Midbrain (tissue), 1 donor: ENCODE measurements at regions not wholly inside any gene's neighbourhood (a gene's known extent, or its start where the extent isn't known, plus 50 kb on each side); places are given as distances from the start of the nearest gene placed in this dataset.

Source experiments
- DNase-seq: peaks from one replicate; lab custom pipeline; 2025; lab: John Stamatoyannopoulos, UW

DNA sequence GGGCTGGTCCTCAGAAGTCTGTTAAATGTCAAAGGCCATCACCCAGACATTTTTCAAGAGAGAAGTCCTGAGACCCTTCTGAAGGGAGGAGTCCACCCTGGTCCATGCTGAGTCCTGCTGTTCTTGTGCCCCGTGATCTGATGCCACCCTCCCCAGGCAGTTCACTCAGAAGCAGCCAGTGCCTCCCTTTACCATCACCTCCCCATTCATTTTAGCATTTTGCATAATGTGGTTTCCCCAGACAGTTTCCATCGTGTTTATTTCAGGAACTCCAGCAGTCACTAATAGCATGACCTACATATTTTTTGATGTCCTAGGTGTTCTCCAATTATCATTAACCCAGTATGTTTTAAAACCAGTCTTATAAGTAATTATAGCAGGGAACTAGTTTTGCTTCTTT, 353.0 kb upstream of the CDH5 start:
- no peak for DNase-seq

DNA sequence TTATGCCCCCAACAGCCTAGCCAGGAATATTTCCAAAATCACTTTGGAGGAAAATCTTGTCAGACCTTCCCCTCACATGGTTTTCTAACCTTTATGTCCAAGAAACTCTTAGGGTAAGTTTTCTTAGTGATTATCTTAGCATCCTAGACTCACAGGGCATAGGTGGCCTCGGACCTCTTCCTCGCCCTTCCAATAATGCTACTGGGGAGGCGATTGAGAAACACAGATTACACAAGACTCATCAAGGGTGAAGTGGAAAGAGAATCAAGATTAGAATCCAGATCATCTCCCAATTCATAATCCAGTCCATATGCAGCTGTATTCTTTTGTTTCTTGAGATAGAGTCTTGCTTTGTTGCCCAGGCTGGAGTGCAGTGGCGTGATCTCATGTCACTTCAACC, 358.4 kb upstream of the CDH5 start:
- no peak for DNase-seq

DNA sequence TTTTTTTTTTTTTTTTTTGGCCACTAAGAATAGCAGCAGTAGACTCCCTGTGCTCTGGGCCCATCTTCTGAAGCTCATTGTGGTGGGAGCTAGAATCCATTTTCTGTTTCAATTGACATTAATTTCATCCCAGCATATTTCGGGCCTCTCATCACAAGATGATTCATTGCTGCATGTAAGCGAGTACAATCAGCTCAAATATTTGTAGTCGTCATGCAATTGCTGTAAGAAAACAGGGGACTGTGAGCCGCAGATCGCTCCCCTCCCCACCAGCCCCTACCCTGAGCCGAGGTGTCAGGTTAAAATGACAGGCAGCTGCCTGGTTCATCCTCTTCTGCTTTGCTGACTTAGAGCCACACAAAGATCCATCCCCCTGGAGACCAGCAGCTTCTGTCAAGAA, 358.8 kb upstream of the CDH5 start:
- DNase-seq: no peak

DNA sequence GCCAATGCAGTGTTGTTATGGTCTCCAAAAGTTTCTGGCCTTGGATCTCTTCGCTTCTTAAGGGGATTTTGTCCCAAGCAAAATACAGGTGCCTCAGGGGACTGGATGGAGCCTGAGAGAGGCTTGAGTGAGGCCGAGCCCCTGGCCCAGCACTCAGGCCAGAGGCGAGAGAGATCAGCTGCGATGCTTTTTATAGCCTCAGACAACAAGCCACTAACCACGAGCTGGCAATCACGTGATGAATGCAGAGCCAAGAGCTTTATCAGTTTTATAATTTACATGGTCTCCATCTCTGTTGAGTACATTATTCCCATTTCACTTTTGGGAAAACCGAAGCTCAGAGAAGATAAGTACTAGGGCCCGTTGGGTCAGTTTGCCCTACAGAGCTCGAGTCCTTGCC, 360.0 kb upstream of the CDH5 start:
- no peak for DNase-seq

DNA sequence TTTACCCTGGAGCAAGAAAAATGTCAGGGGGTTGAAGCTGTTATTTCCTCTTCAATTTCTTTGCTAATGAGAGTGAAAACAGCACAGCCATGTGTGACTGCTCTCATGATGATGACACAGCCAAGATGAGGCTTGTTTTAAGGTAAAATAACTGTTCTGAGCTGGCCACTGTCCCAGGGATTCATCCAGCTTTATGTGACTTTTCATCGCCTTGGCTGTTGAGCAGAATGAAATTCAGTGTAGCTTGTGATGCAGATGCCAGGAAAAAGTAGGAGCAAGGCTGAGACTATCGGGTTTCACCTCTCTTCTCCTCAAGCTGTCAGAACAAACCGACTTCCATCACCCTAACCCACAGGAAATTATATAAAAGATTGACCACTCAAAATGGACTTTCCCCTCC, 361.8 kb upstream of the CDH5 start:
- no peak for DNase-seq

DNA sequence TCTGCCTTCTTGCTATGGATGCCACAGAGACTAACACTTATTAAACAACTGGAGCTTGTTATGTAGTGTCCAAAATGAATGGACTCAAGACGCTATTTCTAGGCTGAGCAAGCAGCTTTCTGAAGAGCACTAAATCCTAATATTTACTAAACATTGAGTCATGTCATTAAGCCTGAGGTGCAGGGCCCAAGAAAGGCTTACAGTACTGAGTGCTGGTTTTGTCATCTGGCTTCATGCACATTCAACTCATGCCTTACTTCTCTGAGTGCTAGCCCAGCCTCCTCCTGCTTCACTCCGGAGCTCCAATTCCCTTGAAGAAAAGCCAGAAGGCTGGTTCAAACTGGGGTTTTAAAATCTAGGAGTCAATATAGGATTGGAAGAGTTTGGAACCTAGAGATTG, 363.3 kb upstream of the CDH5 start:
- no peak for DNase-seq

DNA sequence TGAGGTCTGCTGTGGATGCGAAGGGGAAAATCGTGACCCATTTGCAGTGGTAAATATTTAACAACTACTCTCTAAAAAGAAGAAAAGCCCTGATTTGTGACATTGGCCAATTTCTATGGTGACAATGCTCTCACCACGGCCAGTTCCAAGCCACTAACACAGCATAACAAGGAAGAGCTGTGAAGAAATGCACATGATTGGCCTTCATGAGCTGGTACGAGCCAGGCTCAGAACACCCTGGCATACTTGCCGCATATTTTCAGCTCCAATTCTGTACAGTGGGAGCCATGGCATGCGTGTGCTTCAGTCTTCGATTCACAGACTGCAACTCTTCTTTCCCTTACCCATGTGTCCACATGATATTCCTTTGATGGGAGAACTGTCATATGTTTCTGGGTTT, 363.9 kb upstream of the CDH5 start:
- DNase-seq: no peak

DNA sequence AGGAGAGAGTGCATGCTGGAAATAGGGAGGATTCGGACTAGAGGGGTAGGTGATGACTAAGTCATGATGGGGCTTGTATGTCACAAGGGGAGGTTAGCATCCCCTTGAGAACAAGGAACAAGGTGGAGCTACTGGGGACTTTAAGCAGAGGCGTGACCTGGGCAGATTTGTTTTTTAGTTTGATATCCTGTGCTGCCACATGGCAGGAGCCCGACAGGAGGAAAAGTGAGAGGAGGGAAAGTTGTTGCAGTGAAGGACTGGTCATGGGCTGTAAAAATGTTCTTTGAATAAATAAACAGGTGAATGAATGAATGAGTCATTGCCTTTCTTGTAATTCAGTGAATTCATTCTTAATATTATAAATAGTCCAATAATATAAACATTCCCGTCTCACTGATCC, 365.1 kb upstream of the CDH5 start:
- DNase-seq: no peak

DNA sequence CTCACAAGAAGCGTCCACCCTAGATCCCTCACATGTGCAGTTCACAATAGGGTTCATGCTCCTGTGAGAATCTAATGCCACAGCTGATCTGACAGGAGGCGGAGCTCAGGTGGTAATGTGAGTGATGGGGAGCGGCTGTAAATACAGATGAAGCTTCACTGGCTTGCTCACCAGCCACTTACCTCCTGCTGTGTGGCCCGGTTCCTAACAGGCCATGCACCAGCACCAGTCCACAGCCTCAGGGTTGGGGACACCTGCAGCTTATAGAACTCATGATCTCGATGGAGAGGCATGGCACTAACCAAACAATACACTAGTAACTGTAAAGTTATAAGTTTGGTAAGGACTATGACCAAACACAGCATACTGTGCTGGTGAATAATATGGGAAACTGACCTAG, 368.0 kb upstream of the CDH5 start:
- no peak for DNase-seq

DNA sequence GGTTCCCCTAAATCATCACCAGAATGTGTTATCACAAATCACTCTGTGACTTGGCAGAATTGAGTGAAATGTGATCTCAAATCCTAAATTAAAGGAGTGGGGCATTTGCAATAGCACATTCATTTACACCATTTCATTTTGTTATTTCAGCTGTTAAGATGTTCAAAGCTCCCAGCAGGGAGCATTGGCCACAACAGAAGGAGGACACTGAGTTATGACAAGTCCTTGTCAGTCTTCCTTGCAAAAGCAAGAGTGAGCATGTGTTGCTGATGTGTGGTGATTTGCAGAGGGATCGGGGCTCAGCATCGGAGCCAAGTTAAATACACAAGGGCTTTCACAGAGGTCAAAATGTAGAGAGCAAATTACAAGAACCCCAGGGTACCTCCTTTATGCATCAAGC, 372.2 kb upstream of the CDH5 start:
- no peak for DNase-seq

DNA sequence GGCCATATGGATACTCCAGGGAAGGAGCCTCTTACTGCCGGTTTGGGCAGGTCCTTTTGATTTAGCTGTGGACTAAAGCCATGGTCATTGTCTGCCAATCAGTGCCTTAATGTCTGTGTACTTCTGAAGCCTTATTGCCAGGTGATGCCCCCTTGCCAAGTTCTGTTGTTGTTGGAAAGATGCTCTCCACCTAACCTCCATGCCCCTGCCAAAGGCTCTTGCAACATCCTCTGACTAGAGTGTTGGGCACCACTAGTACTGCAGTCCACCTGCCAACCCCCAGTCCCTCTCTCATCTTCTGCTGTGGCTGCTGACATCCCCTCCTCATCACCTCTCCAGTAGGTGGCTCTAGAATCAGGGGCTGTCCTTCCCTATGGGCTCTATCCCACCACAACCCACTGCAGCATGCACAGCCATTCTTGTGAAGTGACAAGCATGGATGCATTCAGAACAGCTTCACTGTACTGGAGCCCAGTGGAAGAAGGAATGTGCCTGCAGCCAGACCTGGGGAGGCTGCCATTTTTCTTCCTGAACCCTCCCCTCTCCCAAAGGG, 375.3 kb upstream of the CDH5 start:
- no peak for DNase-seq

DNA sequence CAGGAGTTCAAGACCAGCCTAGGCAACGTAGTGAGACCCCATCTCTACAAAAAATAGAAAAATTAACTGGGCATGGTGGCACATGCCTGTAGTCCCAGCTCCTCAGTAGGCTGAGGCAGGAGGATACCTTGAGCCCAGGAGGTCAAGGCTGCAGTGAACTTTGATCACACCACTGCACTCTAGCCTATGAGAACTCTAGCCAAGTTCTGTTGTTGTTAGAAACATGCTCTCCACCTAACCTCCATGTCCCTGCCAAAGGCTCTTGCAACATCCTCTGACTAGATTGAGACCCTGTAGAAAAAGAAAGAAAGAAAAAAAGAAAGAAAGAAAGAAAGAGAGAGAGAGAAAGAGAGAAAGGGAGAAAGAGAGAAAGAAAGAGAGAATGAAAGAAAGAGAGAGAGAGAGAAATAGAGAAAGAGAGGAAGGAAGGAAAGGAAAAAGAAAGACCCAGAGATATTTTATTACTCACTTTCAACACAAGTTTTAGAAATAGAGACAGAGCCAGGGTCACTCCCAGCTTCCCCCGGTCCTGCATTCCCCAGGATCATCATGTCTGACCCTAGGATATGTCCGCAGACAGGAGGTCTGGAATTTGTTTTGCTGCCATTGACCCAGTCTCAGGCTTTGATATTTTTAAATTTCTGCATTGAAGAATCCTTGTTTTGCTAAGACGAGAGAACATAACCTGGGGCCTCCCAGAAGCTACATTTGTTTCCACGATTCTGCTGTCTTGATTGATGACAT, 376.5 kb upstream of the CDH5 start:
- DNase-seq: no peak

DNA sequence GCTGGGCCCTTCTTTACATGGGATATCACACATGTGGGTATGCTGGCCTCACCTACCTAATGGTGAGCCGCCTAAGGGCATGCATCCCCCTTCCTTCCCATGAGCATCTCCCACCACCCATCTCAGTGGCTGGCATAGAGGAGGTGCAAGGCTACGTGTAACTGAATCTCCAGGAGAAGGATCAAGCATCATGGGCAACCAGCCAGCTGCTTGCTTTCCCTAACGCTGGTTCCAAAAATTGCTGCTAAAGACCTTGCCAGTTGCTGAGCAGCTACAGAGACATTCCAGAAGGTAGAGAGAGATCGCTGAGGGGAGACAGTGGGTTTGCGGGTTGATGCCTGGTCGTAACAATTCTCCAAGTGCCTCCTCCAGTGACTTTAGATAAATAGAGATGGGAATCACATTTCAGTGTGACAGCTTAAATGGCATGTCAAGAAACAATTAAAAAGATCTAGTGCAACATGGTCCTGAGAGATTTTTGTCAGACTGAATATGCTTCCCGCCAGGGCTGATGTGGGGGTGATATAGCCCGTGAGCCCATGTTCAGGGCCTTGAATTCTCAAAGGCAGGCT, 378.4 kb upstream of the CDH5 start:
- no peak for DNase-seq

DNA sequence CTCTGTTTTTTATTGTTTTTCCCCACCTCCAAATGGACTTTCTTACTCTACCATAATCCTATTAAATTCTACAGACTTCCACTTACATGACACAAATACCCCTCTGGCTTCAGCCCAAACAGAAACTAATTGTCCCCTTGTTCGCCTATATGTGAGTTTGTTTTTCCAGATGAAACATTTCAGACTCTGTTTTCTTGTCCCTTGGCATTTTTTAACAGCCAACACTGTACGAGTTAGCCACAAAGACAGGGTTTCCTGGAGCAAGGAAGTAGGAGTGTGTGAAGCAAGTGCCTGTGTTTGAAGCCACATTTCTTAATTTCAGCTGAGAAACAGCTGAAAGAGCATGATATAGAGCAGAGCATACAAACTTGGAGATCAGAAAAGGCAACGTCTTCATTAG, 382.2 kb upstream of the CDH5 start:
- DNase-seq: no peak

DNA sequence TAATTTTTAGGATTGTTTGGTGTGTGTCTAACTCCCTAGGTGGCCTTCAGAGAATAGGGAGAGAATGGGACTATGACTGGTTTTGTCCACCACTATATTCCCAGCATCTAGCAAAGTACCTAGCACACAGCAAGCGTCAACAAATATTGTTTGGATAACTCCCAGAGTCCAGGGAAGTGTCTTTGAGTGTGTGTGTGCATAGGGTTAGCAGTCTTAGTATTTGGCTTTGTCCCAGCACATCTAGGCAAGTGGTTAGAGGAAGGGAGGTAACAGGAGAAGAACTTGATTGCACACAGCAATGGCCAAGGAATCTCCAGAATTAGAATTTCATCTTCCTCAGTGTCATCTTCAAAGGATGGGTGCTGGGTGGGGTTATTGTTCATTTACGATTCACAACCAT, 385.4 kb upstream of the CDH5 start:
- no peak for DNase-seq

DNA sequence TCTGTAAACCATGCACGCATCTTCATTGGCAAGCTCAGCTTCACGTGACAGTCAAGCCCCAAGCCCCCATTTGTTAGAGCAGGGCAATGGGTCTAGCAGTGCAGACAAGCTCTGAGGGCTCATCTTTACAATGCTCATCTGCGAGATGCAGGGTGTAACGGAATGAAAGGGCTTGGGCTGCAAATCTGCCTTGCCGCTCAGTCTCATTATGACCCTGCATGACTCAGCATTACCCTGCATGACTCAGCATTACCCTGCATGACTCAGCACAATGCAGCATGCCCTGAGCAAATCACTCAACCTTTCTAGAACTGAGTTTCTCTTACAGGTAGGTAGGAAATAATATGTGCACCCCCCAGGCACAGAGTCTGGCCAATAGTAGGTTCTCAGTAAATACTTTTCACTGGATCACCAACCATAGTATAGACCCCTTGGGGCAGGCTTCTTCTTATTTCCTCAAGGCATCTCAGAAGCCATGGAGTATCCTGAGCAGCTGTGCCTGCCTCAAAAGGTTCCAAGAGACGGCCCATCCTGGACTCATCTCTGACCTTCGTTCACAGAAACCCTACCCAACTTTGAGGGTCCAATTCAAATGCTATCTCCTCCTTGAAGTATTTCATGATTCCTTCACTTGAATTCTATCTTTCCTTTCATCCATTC, 391.3 kb upstream of the CDH5 start:
- no peak for DNase-seq

DNA sequence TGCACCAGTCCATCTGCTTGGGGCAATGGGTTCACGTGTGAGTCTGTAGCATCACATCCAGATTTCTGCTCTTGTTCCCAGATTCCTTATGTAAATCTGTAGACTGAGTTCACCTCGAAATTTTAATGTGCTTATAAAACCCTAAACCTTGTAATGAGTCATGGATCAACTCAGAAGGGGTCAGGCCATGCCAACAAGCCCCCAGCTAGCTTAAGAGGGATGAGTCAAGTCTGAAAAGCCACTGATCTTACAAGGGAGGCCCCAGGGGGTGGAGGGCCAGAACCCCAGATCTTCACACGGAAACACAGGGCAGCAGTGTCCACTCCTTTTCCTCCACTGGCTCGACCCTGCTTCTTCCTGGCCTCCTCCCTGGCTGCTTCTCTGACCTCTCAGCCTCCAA, 399.1 kb upstream of the CDH5 start:
- no peak for DNase-seq

DNA sequence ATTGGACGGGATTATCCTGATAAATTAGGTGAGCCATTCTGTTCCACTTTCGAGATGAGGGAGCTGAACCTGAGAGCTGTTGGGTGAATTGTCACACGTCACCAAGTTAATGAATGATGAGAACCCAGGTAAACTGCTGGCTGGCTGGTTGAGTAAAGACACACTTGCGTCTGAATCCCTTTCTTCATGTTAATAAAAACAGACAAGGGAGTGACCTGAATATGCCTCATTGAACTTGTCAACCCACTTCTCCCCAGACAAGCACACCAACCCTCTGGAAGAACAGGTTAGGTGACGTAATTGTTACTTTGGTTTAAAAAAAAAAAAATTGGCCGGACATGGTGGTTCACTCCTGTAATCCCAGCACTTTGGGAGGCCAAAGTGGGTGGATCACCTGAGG, 400.9 kb upstream of the CDH5 start:
- DNase-seq: no peak

DNA sequence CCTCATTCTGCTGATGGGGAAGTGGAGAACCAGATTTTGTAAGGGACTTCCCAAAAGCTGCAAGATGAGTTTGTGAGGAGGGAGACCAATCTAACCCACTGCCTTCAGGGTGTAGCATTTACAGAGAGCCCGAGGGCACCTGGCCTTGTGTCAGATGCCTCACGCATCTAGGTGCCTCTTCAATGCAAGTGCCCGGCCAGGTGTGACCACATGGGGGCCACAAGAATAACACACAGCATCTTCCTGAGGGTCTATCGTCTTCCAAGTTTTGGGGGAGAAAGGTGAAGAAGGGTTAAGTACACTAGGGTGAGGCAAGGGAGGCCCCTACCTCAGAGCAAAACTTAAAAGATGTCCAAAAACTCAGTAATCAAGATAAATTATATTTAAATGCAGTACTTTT, 401.7 kb upstream of the CDH5 start:
- DNase-seq: no peak

DNA sequence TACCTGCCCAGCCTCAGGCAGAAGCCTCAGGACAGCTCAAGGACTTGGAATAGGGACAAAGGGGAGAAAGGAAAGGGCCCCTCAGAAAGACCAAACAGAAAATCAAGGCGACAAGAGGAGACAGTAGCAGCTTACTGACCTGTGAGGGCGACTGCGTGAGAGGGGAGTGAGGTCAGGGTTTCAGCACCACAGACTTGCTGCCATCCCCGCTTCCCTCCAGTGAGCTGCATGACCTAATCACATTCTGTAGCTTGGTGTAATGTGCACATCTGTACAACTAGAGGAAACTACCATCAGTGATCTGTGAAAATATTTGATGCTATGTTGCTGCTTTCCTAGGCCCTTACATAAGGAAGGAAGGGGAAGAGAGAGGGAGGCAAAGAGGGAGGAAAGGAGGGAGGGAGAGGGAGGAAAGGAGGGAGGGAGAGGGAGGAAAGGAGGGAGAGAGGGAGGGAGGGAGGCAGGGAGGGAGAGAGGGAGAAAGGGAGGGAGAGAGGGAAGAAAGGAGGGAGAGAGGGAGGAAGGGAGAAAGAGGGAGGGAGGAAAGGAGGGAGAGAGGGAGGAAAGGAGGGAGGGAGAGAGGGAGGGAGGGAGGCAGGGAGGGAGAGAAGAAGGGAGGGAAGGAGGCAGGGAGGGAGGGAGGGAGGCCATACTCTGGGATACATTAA, 404.9 kb upstream of the CDH5 start:
- no peak for DNase-seq

DNA sequence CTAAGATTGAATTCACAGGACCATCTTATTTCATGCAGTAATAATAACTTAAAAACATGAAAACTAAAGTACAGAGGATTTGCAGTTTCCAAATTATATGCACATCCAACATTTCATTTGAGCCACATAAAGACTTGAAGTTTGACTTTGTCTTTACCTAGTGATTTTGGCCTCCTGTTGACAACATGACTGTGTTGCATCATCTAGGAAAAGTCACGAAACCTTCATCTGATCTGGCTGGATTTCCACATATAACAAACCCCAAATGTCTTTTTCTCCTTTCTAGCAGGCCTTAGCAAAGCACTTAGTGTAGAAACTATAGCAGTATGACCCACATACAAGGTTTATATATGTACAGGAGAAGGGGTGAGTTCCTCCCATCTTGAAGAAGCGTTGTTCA, 406.5 kb upstream of the CDH5 start:
- DNase-seq: no peak

DNA sequence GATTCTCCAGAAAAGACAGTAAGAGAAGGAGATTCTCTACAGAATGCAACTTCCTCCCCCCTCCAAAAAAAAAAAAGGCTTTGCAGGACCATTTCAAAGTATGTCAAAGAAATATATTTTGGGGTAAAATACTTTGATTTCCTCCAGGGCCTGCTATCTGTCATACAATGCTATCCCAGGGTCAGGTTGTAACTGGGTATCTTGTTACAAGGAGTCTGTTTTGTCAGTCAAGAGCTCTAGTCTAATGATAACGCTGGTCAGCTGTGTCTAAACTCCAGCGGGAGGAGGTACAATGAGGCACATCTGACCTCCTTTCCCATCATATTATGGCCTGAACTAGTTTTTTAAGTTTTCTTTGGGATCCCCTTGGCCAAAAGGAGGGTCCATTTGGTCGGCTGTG, 408.4 kb upstream of the CDH5 start:
- DNase-seq: no peak

DNA sequence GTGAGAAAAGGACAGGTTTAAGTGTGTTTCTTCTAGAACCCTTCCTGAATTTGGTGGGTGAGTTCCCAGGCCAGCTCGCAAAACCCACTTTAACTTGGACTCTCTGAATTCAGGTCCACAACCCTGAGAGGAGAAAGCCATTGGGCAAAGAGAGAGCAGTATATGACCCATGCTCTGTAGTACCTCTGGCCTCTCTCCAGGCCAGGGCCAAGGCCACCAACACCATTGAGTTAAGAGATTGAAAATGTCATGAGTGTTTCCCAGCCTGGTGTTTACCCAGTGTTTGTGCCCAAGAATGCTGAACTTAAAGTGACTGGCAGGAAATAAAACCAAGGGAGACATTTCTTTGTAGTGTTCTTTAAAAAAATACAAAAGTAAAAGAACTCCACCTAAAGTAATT, 410.4 kb upstream of the CDH5 start:
- no peak for DNase-seq
